IPS DF 19.7 (cell line): ENCODE measurements at regions not wholly inside any gene's neighbourhood (a gene's known extent, or its start where the extent isn't known, plus 50 kb on each side); places are given as distances from the start of the nearest gene placed in this dataset.
"Not testable (repeated sequence)": the region's sequence is repeated elsewhere in the genome, so short reads cannot be mapped to it uniquely, and the experiment has no call there.

ENCODE experiments used
- DNase-seq: peaks from one replicate; pipeline ENCODE4 v3.0.0-alpha.2; 2013; ENCODE audit warnings: low read depth, low spot score

- DNase-seq = peak; percentile 5
Measured at GRCh38 chr3:102307442-102307841, 127.4 kb upstream of the ZPLD1 start.

DNA sequence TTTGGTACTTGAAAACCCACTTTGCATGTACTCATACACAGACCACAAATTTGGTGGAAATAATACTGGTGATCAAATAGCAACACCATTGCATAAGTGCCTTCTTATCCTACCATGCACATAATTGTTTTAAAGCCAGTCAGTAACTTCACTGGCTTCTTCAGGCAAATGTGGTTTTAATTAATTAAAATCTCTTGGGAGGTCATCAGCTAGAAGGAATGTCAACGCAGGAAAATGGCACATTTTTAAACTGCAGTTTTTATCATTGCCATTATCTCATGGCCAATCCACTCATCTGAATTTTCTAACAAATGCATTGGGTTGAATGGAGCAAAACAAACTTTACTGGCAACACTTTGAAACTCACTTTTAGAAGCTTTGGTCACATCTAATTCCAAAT, 105.7 kb upstream of the ZPLD1 start:
- no peak for DNase-seq

- DNase-seq = no peak
Measured at GRCh38 chr3:102329561-102329960, 105.3 kb upstream of the ZPLD1 start.

GRCh38 chr3:102332205-102332604, 102.6 kb upstream of the ZPLD1 start:
- no peak for DNase-seq

- DNase-seq = no peak
Measured at GRCh38 chr3:102332934-102333333, 101.9 kb upstream of the ZPLD1 start.

DNA sequence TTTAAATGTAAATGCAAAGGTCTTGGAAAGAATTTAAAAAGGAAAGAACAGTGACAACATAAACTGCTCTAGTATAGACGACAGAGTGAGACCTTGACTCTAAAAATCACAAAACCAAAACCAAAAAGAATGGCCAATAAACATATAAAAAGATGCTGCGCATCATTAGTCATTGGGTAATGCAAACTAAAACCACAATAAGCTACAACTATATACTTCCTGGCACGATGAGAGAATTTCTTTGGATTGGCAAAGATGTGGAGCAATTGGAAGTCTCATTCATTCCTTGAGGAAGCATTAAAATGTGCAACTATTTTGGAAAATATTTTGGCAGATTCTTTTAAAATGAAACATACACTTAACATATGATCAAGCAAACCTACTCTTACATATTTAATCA, 98.7 kb upstream of the ZPLD1 start:
- DNase-seq = no peak

GRCh38 chr3:102339671-102340070, 95.1 kb upstream of the ZPLD1 start:
- DNase-seq = no peak

DNA sequence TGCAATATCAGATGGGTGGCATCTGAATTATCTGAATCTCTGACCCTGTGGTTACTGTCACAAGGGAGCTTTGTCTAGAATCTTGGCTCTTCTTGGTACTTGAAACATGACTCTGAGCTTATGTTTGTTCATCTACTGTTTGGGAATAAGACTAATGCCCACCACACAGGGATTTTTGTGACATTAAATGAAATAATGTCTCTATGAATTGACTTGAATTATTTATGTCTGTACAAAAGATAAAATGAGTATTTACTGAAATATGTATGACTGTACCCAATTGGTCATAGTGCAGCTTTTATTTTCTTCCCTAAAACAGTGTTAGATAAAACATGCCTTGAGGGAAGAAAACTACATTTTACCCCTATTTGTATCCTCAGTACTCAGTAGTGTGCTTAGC, 87.9 kb upstream of the ZPLD1 start:
- no peak for DNase-seq

DNA sequence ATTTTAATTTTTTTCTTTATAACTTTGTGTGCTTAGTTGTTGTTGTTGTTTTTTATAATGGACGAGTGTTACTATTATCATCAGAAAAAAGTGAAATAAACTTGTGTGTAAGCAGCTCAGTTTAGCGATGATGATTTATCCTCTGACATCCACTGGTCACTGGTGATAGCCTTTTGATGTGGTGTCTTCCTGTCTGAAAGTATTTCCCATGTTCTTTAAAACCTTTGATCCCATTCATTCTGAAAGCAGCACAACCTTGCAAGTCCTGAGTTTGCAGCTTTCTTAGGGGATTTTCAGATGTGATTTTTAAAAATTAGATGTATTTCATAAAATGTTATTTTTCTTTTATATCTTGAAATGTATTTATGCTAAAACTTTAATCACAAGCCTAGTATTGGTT, 85.9 kb upstream of the ZPLD1 start:
- no peak for DNase-seq

DNA sequence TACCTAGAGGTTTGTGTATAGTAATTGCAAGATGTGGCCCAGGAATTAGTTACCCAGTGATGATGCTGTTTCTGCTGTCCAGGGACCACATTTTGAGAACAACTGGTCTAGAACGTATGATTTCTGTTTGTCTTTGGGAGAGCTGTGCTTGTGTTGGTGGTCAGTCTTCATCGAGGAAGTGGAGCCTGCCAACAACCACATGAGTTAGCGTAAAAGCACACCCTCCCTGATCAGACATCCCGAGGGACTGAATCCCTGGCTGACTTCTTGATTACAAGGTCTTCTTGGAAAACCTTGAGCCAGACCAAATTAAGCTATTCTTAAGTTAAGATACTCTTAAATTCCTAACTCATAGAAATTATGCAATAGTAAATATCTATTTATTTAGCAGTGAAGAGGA, 81.7 kb upstream of the ZPLD1 start:
- DNase-seq = no peak

GRCh38 chr3:102353805-102354204, 81.0 kb upstream of the ZPLD1 start:
- DNase-seq = no peak

- DNase-seq = no peak
Measured at GRCh38 chr3:102354818-102355515, 79.8 kb upstream of the ZPLD1 start.

DNA sequence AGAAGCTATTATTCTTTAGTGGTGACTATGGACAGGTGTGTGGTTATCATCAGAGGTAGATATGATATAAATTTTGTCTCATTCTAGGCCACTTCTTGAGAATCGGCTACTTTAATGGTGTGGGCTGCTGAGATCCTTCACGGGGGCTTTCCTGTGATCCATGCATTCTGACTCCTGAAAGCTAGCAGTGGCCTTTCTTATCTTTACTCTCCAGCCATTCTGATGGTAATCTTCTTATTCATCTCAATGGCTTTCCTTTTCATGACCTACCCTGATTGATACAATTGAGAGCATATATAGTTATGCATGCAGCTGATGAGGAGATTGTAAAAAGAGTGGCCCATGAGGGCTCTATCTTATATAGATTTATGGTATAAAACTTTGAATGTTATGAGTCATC, 78.3 kb upstream of the ZPLD1 start:
- no peak for DNase-seq

GRCh38 chr3:102357313-102357712, 77.5 kb upstream of the ZPLD1 start:
- not testable (repeated sequence) for DNase-seq

DNA sequence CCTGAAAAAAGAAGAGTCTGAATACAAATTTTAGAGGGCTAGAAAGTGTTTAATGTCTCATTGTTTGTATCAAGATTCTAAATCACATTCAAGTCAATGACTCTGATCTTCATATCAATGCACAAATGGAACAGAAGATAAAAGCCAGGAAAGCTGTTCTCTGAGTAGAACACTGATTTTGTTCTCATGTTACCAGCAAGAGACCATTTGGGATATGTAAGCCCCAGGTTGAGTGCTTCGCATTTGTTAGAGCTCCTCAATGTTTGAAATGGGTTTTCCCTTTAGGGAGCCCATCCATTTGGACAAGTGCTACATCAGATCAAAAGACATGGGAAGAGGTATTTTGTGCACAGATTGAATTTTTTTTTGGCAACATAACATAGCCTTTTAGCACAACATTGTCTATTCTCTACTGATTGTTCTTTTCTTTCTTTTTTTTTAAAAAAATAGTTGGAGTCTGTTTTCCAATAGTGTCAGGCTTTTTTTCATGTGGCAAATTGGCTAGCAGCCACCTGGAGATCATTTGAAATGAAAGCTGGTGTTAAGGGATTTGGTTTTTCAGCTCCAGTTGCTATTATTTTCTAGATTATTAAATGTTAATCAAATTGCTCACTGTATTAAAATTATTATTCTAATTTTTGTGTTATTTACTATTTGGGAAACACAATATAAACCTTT, 74.5 kb upstream of the ZPLD1 start:
- no peak for DNase-seq

DNA sequence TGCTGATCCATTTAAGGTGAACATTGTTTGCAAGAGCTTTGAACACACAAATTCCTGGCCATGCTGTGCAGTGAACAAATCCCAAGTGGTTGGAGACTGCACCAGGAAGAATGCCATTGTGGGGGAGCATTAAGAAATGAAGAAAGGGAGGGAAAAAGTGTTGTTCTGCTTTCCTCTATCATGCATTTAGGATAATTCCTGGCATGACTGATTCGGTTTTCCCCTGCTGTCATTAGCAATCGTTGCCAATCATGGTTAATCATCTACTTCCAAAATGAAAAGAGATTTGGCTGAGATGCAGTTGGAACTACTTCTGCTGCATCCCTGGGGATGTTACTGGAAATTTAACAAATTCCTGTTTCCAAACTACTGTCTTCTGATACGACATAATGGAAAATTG, 73.7 kb upstream of the ZPLD1 start:
- no peak for DNase-seq

- DNase-seq = not testable (repeated sequence)
Measured at GRCh38 chr3:102366116-102366515, 68.7 kb upstream of the ZPLD1 start.

- DNase-seq = no peak
Measured at GRCh38 chr3:102374863-102375634, 59.8 kb upstream of the ZPLD1 start.

DNA sequence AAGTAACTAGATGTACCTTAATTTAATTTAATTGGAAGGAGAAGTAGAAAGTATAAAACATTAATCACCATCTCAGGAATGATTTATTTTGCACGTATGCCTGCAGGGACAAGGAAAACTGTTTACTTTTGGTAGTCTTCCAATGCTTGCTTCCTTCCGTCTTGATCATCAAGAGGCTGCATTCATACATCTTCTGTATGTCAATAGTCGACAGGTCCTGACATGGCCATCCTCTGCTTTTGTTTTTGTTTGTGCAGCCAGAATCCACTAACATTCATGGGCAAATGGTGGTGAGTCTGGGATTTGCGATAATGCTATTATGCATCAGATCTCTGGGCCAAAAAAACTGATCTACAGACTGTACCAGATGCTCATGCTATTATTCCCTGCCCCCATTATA, 56.6 kb upstream of the ZPLD1 start:
- DNase-seq = no peak

DNA sequence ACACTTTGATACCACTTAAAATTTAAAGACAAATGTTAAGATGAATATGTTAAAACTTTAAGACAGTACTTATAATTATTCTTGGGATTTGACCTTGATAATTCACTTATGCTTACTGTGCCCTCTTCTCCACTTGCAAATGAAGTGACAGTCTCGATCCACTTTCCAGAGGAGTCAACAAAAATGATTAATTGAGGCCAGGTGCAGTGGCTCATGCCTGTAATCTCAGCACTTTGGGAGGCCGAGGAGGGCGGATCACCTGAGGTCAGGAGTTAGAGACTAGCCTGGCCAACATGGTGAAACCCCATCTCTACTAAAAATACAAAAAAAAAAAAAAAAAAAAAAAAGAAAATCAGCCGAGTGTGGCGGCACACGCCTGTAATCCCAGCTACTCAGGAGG, 52.6 kb upstream of the ZPLD1 start:
- not testable (repeated sequence) for DNase-seq
